HepG2 (cell line): ENCODE measurements at regions not wholly inside any gene's neighbourhood (a gene's known extent, or its start where the extent isn't known, plus 50 kb on each side); places are given as distances from the start of the nearest gene placed in this dataset.

Experiments
- ATAC-seq: fragments of 200-7000 bp; cut with Tn5 transposase; 3 replicates; pipeline ENCODE4 v1.9.1; 2020; ENCODE audit warnings: mild to moderate bottlenecking, moderate library complexity
- BruUV-seq: library from RNA; stranded (reverse); fragments of 400-500 nt; replicated peaks from 2 replicates; lab custom pipeline; 2021; lab: Mats Ljungman, UMichigan
- CTCF ChIA-PET: fragments of 300-600 bp; formaldehyde crosslinking; extraction: SDS; loops from one replicate; lab custom pipeline; 2021; ENCODE audit warnings: low total read pairs, inconsistent platforms, low intra/inter-chr PET ratio; lab: Yijun Ruan, JAX
- POLR2A ChIA-PET: fragments of 350-600 bp; sonication (Branson Sonifier 250); formaldehyde crosslinking; loops from one replicate; lab custom pipeline; 2020; ENCODE audit warnings: antibody characterized with exemption, inconsistent platforms; lab: Yijun Ruan, JAX
- DNase-seq: peaks from one replicate; pipeline ENCODE4 v3.0.0-alpha.2; 2015; ENCODE audit warnings: low spot score
- FAIRE-seq: peaks from 3 replicates; lab custom pipeline; 2011; peaks lifted over from hg19 to GRCh38; lab: Jason Lieb, UNC
- H2AFZ ChIP-seq: one replicate; pipeline ENCODE4 v1.6.1; 2011; ENCODE audit warnings: low read length, inconsistent platforms
- H3K27ac ChIP-seq: fragments of 300-600 bp; 3 replicates; pipeline ENCODE4 v1.8.0; 2011; ENCODE audit warnings: mixed run types, mild to moderate bottlenecking, mixed read lengths, low read length, inconsistent platforms; ENCODE audit not compliant: insufficient read depth; ENCODE audit errors: extremely low read length
- H3K27me3 ChIP-seq, 2 experiments: fragments of 200-600 bp in 1 of 2; 2 replicates in 1 of 2; 3 replicates in 1 of 2; pipeline versions ENCODE4 v1.6.0 to v1.8.0; 2011; ENCODE audit warnings: low read length in 2 of 2, mild to moderate bottlenecking in 2 of 2, moderate library complexity in 2 of 2, inconsistent platforms in 1 of 2; ENCODE audit not compliant: insufficient read depth in 2 of 2, control insufficient read depth in 1 of 2
- H3K36me3 ChIP-seq, 2 experiments: fragments of 200-600 bp in 1 of 2; replicated peaks in 1 of 2; 2 replicates in 1 of 2; 3 replicates in 1 of 2; pipeline versions ENCODE4 v1.5.1 to v1.8.0; 2011; ENCODE audit warnings: low read length in 2 of 2, inconsistent platforms in 1 of 2; ENCODE audit not compliant: insufficient read depth in 2 of 2, control insufficient read depth in 1 of 2
- H3K4me1 ChIP-seq: 2 replicates; pipeline ENCODE4 v1.5.1; 2012; ENCODE audit warnings: low read length, inconsistent platforms; ENCODE audit not compliant: insufficient read depth
- H3K4me2 ChIP-seq: 2 replicates; pipeline ENCODE4 v1.6.0; 2011; ENCODE audit warnings: low read depth, low read length, inconsistent platforms
- H3K4me3 ChIP-seq, 3 experiments: fragments of 200-600 bp in 1 of 3; sonication (generic), shearing (Covaris generic) in 1 of 3; replicated peaks in 1 of 3; 2 replicates each; pipeline ENCODE4 v1.5.1; 2011 to 2016; ENCODE audit warnings: low read length in 3 of 3, inconsistent platforms in 2 of 3, low read depth in 2 of 3, mild to moderate bottlenecking in 2 of 3, control low read depth in 1 of 3, mixed read lengths in 1 of 3; ENCODE audit not compliant: insufficient read depth in 1 of 3
- H3K79me2 ChIP-seq: one replicate; pipeline ENCODE4 v1.6.1; 2011; ENCODE audit warnings: low read length, inconsistent platforms; ENCODE audit not compliant: insufficient read depth
- H3K9ac ChIP-seq: 2 replicates; pipeline ENCODE4 v1.6.0; 2011; ENCODE audit warnings: mild to moderate bottlenecking, low read depth, low read length, inconsistent platforms; ENCODE audit not compliant: insufficient read depth
- H3K9me3 ChIP-seq: 2 replicates; pipeline ENCODE4 v1.5.1; 2012; ENCODE audit warnings: mild to moderate bottlenecking, low read length
- H4K20me1 ChIP-seq: 2 replicates; pipeline ENCODE4 v1.6.0; 2011; ENCODE audit warnings: inconsistent platforms, mild to moderate bottlenecking, low read length, moderate library complexity; ENCODE audit not compliant: insufficient read depth
- PCBP1 ChIP-seq: fragments of 200-400 bp; formaldehyde crosslinking; IDR thresholded peaks from 2 replicates; pipeline ENCODE4 v1.6.1; 2017; ENCODE audit warnings: mild to moderate bottlenecking, low read depth, low read length, borderline replicate concordance
- TMF1 ChIP-seq: sonication (generic); formaldehyde crosslinking; IDR thresholded peaks from 2 replicates; pipeline ENCODE4 v1.8.1; 2022; ENCODE audit warnings: low read depth, missing genetic modification reagents
- ZFAT ChIP-seq: sonication (generic); formaldehyde crosslinking; conservative IDR thresholded peaks from 2 replicates; pipeline ENCODE4 v1.8.1; 2023; ENCODE audit warnings: missing genetic modification reagents, inconsistent platforms
- ZNF350 ChIP-seq: sonication (generic); formaldehyde crosslinking; IDR thresholded peaks from 2 replicates; pipeline ENCODE4 v1.4.0; 2020; ENCODE audit warnings: mild to moderate bottlenecking, low read depth, missing genetic modification reagents, borderline replicate concordance
- ZSCAN22 ChIP-seq: sonication (generic); formaldehyde crosslinking; IDR thresholded peaks from 2 replicates; pipeline ENCODE4 v1.4.0; 2020; ENCODE audit warnings: mild to moderate bottlenecking, missing genetic modification reagents
- WGBS: methylation state at CpG from one replicate; pipeline ENCODE4 v1.1.6; 2017; ENCODE audit warnings: low lambda C conversion rate; 5-methylcytosine and 5-hydroxymethylcytosine counted together
- in situ Hi-C: cut with HindIII; loops from 2 replicates; pipeline ENCODE4 v1.10.0; 2017; ENCODE audit warnings: low pct_unique_long_range_greater_than_20kb; ENCODE audit not compliant: extremely low pct_ligation_motif_present
- intact Hi-C: fragments of 100-400 bp; cut with micrococcal nuclease; formaldehyde crosslinking; loops from one replicate; pipeline ENCODE4 v1.10.0; 2022; ENCODE audit not compliant: unreplicated experiment
- TF ChIP-seq, protein P1 (sequence below): sonication (generic); formaldehyde crosslinking; IDR thresholded peaks from 2 replicates; pipeline ENCODE4 v1.9.0; 2021; ENCODE audit warnings: missing genetic modification reagents, mild to moderate bottlenecking, borderline replicate concordance
- TF ChIP-seq, protein P2 (sequence below): sonication (generic); formaldehyde crosslinking; IDR thresholded peaks from 2 replicates; pipeline ENCODE4 v1.9.0; 2022; ENCODE audit warnings: missing genetic modification reagents, mild to moderate bottlenecking, borderline replicate concordance

DNA sequence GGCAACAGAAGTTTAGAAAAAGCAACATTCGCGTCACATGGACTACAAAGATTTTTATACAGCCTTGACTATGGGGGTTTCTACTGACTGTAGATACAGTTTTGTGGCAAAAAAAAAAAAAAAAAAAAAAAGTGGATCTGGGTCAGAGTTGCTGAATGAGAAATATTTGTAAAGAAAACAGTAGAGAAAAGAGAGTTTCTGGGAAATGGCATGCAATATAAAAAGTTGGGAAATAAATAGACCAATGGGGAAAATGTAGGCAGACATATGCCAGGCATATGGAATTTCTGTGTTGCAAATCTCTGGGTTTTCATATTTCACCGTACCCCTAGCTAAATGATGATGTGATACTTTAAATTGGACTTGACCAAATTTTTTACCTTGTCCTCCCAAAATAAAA lies 315.3 kb downstream of the EFNB2 start:
- Histone ChIP-seq H3K79me2 (no peaks in the 10 kb centered on the region), H3K4me2 (no peak overlapping the region), H3K9ac (no peak overlapping the region), H3K4me3 (no peak overlapping the region), H3K27me3 (no peaks in the 10 kb centered on the region), H3K9me3 (no peaks in the 10 kb centered on the region), H3K27ac (no peak overlapping the region), H2AFZ (no peak overlapping the region), H3K36me3 (no peaks in the 10 kb centered on the region), H3K4me1 (no peaks in the 10 kb centered on the region), H4K20me1 (no peaks in the 10 kb centered on the region)
- no peak for TF ChIP-seq TMF1 (CRISPR knock-in tag)
- TF ChIP-seq, protein P1, sequence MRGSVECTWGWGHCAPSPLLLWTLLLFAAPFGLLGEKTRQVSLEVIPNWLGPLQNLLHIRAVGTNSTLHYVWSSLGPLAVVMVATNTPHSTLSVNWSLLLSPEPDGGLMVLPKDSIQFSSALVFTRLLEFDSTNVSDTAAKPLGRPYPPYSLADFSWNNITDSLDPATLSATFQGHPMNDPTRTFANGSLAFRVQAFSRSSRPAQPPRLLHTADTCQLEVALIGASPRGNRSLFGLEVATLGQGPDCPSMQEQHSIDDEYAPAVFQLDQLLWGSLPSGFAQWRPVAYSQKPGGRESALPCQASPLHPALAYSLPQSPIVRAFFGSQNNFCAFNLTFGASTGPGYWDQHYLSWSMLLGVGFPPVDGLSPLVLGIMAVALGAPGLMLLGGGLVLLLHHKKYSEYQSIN (CRISPR knock-in tag): no peak
- WGBS: 2% methylated on average over 3 of the region's 3 CpGs
- intact Hi-C loops: no loop called here
- BruUV-seq: no TSS peak
- CTCF ChIA-PET: no interaction called here
- no peak for ATAC-seq
- no peak for FAIRE-seq
- POLR2A ChIA-PET: no interaction called here
- in situ Hi-C loops: no loop called here
- no peak for DNase-seq

DNA sequence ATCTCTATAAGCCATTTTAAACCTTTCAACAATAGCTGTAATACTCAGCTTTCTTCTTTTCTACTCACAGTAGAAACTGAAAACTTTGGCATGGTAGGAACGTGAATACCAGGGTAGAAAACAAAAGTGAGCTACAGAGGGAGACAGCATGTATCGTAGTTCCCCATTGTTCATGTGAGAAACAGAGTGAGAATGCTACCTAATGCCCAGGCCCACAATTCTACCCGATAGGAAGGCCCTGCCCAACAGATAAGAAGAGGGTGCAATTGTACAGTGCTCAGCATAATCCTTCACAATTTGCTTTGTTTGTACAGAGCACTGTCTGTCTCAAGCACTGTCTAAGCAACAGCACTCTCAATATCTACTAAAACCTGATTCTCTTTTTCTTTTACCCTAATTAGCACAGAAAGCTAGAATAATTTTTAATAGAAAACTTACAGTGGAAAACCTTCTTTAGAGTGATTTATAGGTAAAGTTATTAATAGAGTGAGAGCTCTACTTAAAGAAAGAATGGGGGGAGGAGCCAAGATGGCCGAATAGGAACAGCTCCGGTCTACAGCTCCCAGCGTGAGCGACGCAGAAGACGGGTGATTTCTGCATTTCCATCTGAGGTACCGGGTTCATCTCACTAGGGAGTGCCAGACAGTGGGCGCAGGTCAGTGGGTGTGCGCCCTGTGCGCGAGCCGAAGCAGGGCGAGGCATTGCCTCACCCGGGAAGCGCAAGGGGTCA lies 322.3 kb downstream of the EFNB2 start:
- WGBS: 67% methylated on average over 18 of the region's 18 CpGs
- DNase-seq (no peak), ATAC-seq (no peak), FAIRE-seq (no peak)
- intact Hi-C loops (no loop called here), in situ Hi-C loops (no loop called here)
- Histone ChIP-seq H3K4me3 (no peak overlapping the region), H3K4me1 (no peaks in the 10 kb centered on the region), H3K36me3 (no peaks in the 10 kb centered on the region), H3K27ac (no peak overlapping the region), H3K27me3 (no peaks in the 10 kb centered on the region), H3K4me2 (no peak overlapping the region), H3K9ac (no peak overlapping the region), H3K9me3 (no peaks in the 10 kb centered on the region), H3K79me2 (no peaks in the 10 kb centered on the region), H4K20me1 (no peaks in the 10 kb centered on the region), H2AFZ (no peak overlapping the region)
- CTCF ChIA-PET: no interaction called here
- BruUV-seq: no TSS peak
- TF ChIP-seq PCBP1 (no peak), ZFAT (CRISPR knock-in tag) (no peak), ZNF350 (CRISPR knock-in tag) (no peak), ZSCAN22 (CRISPR knock-in tag) (no peak)
- TF ChIP-seq, protein P2, sequence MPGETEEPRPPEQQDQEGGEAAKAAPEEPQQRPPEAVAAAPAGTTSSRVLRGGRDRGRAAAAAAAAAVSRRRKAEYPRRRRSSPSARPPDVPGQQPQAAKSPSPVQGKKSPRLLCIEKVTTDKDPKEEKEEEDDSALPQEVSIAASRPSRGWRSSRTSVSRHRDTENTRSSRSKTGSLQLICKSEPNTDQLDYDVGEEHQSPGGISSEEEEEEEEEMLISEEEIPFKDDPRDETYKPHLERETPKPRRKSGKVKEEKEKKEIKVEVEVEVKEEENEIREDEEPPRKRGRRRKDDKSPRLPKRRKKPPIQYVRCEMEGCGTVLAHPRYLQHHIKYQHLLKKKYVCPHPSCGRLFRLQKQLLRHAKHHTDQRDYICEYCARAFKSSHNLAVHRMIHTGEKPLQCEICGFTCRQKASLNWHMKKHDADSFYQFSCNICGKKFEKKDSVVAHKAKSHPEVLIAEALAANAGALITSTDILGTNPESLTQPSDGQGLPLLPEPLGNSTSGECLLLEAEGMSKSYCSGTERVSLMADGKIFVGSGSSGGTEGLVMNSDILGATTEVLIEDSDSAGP (CRISPR knock-in tag): no peak
- POLR2A ChIA-PET: no interaction called here
